WTC11 (cell line): ENCODE measurements at regions not wholly inside any gene's neighbourhood (a gene's known extent, or its start where the extent isn't known, plus 50 kb on each side); places are given as distances from the start of the nearest gene placed in this dataset.

Experiments
- ATAC-seq: fragments of 200-7000 bp; cut with Tn5 transposase; 2 replicates; pipeline ENCODE4 v1.10.0; 2021; ENCODE audit warnings: mild to moderate bottlenecking, moderate library complexity
- CTCF ChIA-PET: fragments of 300-600 bp; sonication (Branson Sonifier 250); formaldehyde crosslinking; loops from one replicate; lab custom pipeline; 2021; ENCODE audit warnings: antibody characterized with exemption; lab: Charles Lee
- POLR2A ChIA-PET: fragments of 350-600 bp; sonication (Branson Sonifier 250); formaldehyde crosslinking; loops from one replicate; lab custom pipeline; 2021; ENCODE audit warnings: antibody characterized with exemption; lab: Charles Lee
- DNase-seq: peaks from one replicate; pipeline ENCODE4 v3.0.0; 2021; ENCODE audit warnings: low spot score
- H3K27ac Mint-ChIP-seq: 2 replicates; pipeline ENCODE4 v1.8.0; 2021; ENCODE audit warnings: mixed read lengths
- H3K27me3 Mint-ChIP-seq: 2 replicates; pipeline ENCODE4 v1.8.0; 2021; ENCODE audit warnings: low read depth, mild to moderate bottlenecking, moderate library complexity, mixed read lengths
- H3K36me3 Mint-ChIP-seq: 2 replicates; pipeline ENCODE4 v1.8.0; 2021; ENCODE audit warnings: mixed read lengths
- H3K4me1 Mint-ChIP-seq: 2 replicates; pipeline ENCODE4 v1.8.0; 2022; ENCODE audit warnings: mixed read lengths
- H3K4me3 Mint-ChIP-seq: 2 replicates; pipeline ENCODE4 v1.8.0; 2021; ENCODE audit warnings: mild to moderate bottlenecking, moderate library complexity, mixed read lengths
- H3K9me3 Mint-ChIP-seq: 2 replicates; pipeline ENCODE4 v1.8.0; 2021; ENCODE audit warnings: mixed read lengths
- ATF1 ChIP-seq: sonication (generic); formaldehyde crosslinking; IDR thresholded peaks from 2 replicates; pipeline ENCODE4 v1.8.1; 2023; ENCODE audit warnings: mild to moderate bottlenecking, moderate library complexity, missing genetic modification reagents
- GABPB1 ChIP-seq: sonication (generic); formaldehyde crosslinking; IDR thresholded peaks from 2 replicates; pipeline ENCODE4 v1.8.1; 2023; ENCODE audit warnings: mild to moderate bottlenecking, missing genetic modification reagents
- GRHL2 ChIP-seq: fragments of 250-450 bp; sonication (Bioruptor Pico); IDR thresholded peaks from 2 replicates; pipeline ENCODE4 v1.8.0; 2022; ENCODE audit warnings: mild to moderate bottlenecking, moderate library complexity; ENCODE audit not compliant: insufficient replicate concordance, severe bottlenecking
- GTF2I ChIP-seq: fragments of 250-450 bp; sonication (Bioruptor Pico); conservative IDR thresholded peaks from 2 replicates; pipeline ENCODE4 v1.4.0; 2021; ENCODE audit warnings: mild to moderate bottlenecking
- JAZF1 ChIP-seq: fragments of 250-450 bp; sonication (Bioruptor Pico); IDR thresholded peaks from 2 replicates; pipeline ENCODE4 v1.9.0; 2021; ENCODE audit warnings: moderate library complexity, mild to moderate bottlenecking, inconsistent platforms
- KAT7 ChIP-seq: sonication (generic); formaldehyde crosslinking; IDR thresholded peaks from 2 replicates; pipeline ENCODE4 v1.8.1; 2023; ENCODE audit warnings: missing genetic modification reagents, mild to moderate bottlenecking, borderline replicate concordance
- MXD4 ChIP-seq: fragments of 250-450 bp; sonication (Bioruptor Pico); IDR thresholded peaks from 2 replicates; pipeline ENCODE4 v1.8.0; 2021; ENCODE audit warnings: mild to moderate bottlenecking, moderate library complexity, borderline replicate concordance
- NFATC4 ChIP-seq: fragments of 250-450 bp; sonication (Bioruptor Pico); IDR thresholded peaks from 2 replicates; pipeline ENCODE4 v1.9.0; 2021; ENCODE audit warnings: mild to moderate bottlenecking
- NR3C1 ChIP-seq: sonication (generic); formaldehyde crosslinking; conservative IDR thresholded peaks from 2 replicates; pipeline ENCODE4 v1.8.1; 2023; ENCODE audit warnings: low read depth, mild to moderate bottlenecking, missing genetic modification reagents
- OVOL2 ChIP-seq: fragments of 250-450 bp; sonication (Bioruptor Pico); IDR thresholded peaks from 2 replicates; pipeline ENCODE4 v1.9.0; 2021; ENCODE audit warnings: mild to moderate bottlenecking, borderline replicate concordance
- PRRX2 ChIP-seq: fragments of 250-450 bp; sonication (Bioruptor Pico); IDR thresholded peaks from 2 replicates; pipeline ENCODE4 v1.8.0; 2021; ENCODE audit warnings: mild to moderate bottlenecking
- TEAD1 ChIP-seq: sonication (generic); formaldehyde crosslinking; IDR thresholded peaks from 2 replicates; pipeline ENCODE4 v1.8.0; 2022; ENCODE audit warnings: mild to moderate bottlenecking, missing genetic modification reagents
- ZBTB21 ChIP-seq: sonication (generic); formaldehyde crosslinking; IDR thresholded peaks from 2 replicates; pipeline ENCODE4 v1.8.1; 2023; ENCODE audit warnings: mild to moderate bottlenecking, missing genetic modification reagents, borderline replicate concordance
- ZNF219 ChIP-seq: sonication (generic); formaldehyde crosslinking; IDR thresholded peaks from 2 replicates; pipeline ENCODE4 v1.8.0; 2023; ENCODE audit warnings: missing genetic modification reagents, mild to moderate bottlenecking, borderline replicate concordance
- ZSCAN18 ChIP-seq: fragments of 250-450 bp; sonication (Bioruptor Pico); IDR thresholded peaks from 2 replicates; pipeline ENCODE4 v2.1.2; 2022; ENCODE audit warnings: mild to moderate bottlenecking, moderate library complexity
- TF ChIP-seq, protein P1 (sequence below): sonication (generic); formaldehyde crosslinking; IDR thresholded peaks from 2 replicates; pipeline ENCODE4 v1.8.1; 2023; ENCODE audit warnings: mild to moderate bottlenecking, missing genetic modification reagents
- TF ChIP-seq, protein P2 (sequence below): sonication (generic); formaldehyde crosslinking; IDR thresholded peaks from 2 replicates; pipeline ENCODE4 v1.8.1; 2022; ENCODE audit warnings: low read depth, missing genetic modification reagents, borderline replicate concordance
- TF ChIP-seq, protein P3 (sequence below): sonication (generic); formaldehyde crosslinking; IDR thresholded peaks from 2 replicates; pipeline ENCODE4 v1.8.0; 2023; ENCODE audit warnings: missing genetic modification reagents, mild to moderate bottlenecking, borderline replicate concordance
- TF ChIP-seq, protein P4 (sequence below): sonication (generic); formaldehyde crosslinking; IDR thresholded peaks from 2 replicates; pipeline ENCODE4 v1.8.0; 2023; ENCODE audit warnings: missing genetic modification reagents
- TF ChIP-seq, protein P5 (sequence below): fragments of 250-450 bp; sonication (Bioruptor Pico); IDR thresholded peaks from 2 replicates; pipeline ENCODE4 v1.9.0; 2021; ENCODE audit warnings: mild to moderate bottlenecking

DNA sequence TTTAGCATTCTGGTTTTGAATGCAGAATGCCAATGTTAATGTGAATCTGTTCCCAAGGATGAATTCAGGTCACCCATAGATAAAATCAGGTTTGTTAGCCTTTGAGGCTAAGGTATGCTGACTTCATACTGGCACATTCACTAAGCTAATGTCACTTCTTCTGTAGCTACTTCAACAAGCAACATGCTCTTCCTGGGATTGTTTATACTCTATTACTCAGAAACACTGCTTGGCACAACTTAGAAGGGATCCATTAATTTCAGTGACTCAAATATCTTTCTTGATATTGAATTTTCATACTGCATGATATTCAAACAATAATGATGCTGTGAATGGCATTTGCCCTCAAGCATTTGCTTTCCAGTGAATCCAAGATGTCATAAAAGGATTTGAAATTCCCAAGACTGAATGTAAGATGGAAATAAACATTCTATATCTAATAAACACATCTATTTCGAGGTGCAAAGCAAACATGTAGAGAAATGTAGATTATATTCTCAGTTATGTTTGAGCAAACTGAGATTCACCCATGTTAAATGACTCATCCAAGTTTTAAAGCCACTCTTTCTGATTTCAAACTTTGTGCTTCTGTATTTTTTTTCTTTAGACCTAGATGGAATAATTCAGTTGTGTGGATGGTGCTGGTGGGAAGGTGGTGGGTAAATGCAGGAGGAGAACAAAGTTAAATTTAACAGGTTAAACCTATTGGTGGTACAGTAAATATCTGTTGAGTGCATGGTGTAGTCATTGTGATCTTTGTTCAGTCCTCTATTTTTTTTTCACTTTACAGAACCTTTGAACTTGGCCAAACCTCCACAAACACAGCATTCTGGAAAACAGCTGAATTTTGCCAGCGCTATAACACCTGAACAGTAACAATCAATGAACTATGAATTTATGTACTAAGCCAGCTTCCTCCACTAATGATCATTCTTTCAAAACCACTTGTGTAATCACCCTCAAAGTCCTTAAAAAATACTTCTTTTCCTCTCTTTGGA, 162.1 kb upstream of the XIRP2 start (continued):
- TF ChIP-seq, protein P1, sequence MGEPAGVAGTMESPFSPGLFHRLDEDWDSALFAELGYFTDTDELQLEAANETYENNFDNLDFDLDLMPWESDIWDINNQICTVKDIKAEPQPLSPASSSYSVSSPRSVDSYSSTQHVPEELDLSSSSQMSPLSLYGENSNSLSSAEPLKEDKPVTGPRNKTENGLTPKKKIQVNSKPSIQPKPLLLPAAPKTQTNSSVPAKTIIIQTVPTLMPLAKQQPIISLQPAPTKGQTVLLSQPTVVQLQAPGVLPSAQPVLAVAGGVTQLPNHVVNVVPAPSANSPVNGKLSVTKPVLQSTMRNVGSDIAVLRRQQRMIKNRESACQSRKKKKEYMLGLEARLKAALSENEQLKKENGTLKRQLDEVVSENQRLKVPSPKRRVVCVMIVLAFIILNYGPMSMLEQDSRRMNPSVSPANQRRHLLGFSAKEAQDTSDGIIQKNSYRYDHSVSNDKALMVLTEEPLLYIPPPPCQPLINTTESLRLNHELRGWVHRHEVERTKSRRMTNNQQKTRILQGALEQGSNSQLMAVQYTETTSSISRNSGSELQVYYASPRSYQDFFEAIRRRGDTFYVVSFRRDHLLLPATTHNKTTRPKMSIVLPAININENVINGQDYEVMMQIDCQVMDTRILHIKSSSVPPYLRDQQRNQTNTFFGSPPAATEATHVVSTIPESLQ (CRISPR knock-in tag): no peak
- TF ChIP-seq, protein P2, sequence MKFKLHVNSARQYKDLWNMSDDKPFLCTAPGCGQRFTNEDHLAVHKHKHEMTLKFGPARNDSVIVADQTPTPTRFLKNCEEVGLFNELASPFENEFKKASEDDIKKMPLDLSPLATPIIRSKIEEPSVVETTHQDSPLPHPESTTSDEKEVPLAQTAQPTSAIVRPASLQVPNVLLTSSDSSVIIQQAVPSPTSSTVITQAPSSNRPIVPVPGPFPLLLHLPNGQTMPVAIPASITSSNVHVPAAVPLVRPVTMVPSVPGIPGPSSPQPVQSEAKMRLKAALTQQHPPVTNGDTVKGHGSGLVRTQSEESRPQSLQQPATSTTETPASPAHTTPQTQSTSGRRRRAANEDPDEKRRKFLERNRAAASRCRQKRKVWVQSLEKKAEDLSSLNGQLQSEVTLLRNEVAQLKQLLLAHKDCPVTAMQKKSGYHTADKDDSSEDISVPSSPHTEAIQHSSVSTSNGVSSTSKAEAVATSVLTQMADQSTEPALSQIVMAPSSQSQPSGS (CRISPR knock-in tag): no peak
- no peak for TF ChIP-seq GABPB1 (CRISPR knock-in tag)
- TF ChIP-seq ZBTB21 (CRISPR knock-in tag): no peak
- no peak for TF ChIP-seq ATF1
- no peak for TF ChIP-seq ZNF219
- TF ChIP-seq, protein P3, sequence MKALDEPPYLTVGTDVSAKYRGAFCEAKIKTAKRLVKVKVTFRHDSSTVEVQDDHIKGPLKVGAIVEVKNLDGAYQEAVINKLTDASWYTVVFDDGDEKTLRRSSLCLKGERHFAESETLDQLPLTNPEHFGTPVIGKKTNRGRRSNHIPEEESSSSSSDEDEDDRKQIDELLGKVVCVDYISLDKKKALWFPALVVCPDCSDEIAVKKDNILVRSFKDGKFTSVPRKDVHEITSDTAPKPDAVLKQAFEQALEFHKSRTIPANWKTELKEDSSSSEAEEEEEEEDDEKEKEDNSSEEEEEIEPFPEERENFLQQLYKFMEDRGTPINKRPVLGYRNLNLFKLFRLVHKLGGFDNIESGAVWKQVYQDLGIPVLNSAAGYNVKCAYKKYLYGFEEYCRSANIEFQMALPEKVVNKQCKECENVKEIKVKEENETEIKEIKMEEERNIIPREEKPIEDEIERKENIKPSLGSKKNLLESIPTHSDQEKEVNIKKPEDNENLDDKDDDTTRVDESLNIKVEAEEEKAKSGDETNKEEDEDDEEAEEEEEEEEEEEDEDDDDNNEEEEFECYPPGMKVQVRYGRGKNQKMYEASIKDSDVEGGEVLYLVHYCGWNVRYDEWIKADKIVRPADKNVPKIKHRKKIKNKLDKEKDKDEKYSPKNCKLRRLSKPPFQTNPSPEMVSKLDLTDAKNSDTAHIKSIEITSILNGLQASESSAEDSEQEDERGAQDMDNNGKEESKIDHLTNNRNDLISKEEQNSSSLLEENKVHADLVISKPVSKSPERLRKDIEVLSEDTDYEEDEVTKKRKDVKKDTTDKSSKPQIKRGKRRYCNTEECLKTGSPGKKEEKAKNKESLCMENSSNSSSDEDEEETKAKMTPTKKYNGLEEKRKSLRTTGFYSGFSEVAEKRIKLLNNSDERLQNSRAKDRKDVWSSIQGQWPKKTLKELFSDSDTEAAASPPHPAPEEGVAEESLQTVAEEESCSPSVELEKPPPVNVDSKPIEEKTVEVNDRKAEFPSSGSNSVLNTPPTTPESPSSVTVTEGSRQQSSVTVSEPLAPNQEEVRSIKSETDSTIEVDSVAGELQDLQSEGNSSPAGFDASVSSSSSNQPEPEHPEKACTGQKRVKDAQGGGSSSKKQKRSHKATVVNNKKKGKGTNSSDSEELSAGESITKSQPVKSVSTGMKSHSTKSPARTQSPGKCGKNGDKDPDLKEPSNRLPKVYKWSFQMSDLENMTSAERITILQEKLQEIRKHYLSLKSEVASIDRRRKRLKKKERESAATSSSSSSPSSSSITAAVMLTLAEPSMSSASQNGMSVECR (CRISPR knock-in tag): no peak

DNA sequence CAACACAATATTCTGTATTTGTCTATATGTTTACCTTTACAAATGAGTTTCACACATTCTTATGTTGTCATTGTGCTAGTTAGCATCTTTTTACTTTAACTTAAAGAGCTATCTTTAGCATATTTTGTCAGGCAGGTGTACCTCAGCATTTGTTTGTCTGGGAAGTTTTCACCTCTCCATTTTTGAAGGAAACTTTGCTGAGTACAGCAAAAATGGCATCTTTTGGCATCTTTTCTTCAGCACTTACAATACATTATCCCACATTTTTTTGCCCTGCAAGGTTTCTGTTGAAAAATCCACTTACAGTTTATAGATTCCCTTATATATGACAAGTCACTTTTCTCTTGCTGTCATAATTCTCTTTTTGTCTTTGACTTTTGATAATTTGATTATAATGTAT, 171.3 kb upstream of the XIRP2 start:
- H3K4me1 Mint-ChIP-seq: no peaks in the 10 kb centered on the region
- H3K4me3 Mint-ChIP-seq: no peak overlapping the region
- ChIA-PET CTCF (no interaction called here), POLR2A (no interaction called here)
- H3K27ac Mint-ChIP-seq: no peak overlapping the region
- no peaks in the 10 kb centered on the region for H3K27me3 Mint-ChIP-seq
- TF ChIP-seq OVOL2 (no peak), GTF2I (CRISPR knock-in tag) (no peak), NFATC4 (CRISPR knock-in tag) (no peak), ZSCAN18 (CRISPR knock-in tag) (no peak), JAZF1 (CRISPR knock-in tag) (no peak), MXD4 (CRISPR knock-in tag) (no peak), GRHL2 (no peak), TEAD1 (no peak), NR3C1 (CRISPR knock-in tag) (no peak), KAT7 (CRISPR knock-in tag) (no peak), PRRX2 (no peak)
- TF ChIP-seq, protein P1 (CRISPR knock-in tag): no peak
- TF ChIP-seq, protein P4, sequence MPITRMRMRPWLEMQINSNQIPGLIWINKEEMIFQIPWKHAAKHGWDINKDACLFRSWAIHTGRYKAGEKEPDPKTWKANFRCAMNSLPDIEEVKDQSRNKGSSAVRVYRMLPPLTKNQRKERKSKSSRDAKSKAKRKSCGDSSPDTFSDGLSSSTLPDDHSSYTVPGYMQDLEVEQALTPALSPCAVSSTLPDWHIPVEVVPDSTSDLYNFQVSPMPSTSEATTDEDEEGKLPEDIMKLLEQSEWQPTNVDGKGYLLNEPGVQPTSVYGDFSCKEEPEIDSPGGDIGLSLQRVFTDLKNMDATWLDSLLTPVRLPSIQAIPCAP (CRISPR knock-in tag): no peak
- TF ChIP-seq, protein P5, sequence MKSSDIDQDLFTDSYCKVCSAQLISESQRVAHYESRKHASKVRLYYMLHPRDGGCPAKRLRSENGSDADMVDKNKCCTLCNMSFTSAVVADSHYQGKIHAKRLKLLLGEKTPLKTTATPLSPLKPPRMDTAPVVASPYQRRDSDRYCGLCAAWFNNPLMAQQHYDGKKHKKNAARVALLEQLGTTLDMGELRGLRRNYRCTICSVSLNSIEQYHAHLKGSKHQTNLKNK (CRISPR knock-in tag): no peak
- TF ChIP-seq, protein P2 (CRISPR knock-in tag): no peak
- peaks cover 1% of the 10 kb centered on the region for H3K36me3 Mint-ChIP-seq
- ATAC-seq (no peak), DNase-seq (no peak)
- peaks cover 26% of the 10 kb centered on the region for H3K9me3 Mint-ChIP-seq
